Caco-2 (cell line): ENCODE measurements at regions not wholly inside any gene's neighbourhood (a gene's known extent, or its start where the extent isn't known, plus 50 kb on each side); places are given as distances from the start of the nearest gene placed in this dataset.
"Not testable (repeated sequence)": the region's sequence is repeated elsewhere in the genome, so short reads cannot be mapped to it uniquely, and the experiment has no call there.

ENCODE experiments used
- BruUV-seq: library from RNA; stranded (reverse); fragments of 400-500 nt; replicated peaks from 2 replicates; lab custom pipeline; 2021; lab: Mats Ljungman, UMichigan
- CTCF ChIA-PET: fragments of 300-600 bp; sonication (Branson Sonifier 250); formaldehyde crosslinking; loops from one replicate; lab custom pipeline; 2022; ENCODE audit warnings: antibody characterized with exemption; lab: Charles Lee
- POLR2A ChIA-PET: fragments of 300-600 bp; sonication (Branson Sonifier 250); formaldehyde crosslinking; loops from one replicate; lab custom pipeline; 2022; ENCODE audit warnings: antibody characterized with exemption; lab: Charles Lee
- DNase-seq, 2 experiments: peaks; one replicate each; pipeline versions ENCODE4 v3.0.0 to v3.0.0-alpha.2; 2020 to 2022
- H3K27me3 ChIP-seq: replicated peaks from 2 replicates; pipeline ENCODE4 v1.6.0; 2011; ENCODE audit warnings: low read length; ENCODE audit not compliant: control insufficient read depth, insufficient read depth
- H3K36me3 ChIP-seq: 2 replicates; pipeline ENCODE4 v1.5.1; 2011; ENCODE audit warnings: low read length; ENCODE audit not compliant: control insufficient read depth, insufficient read depth
- H3K4me1 ChIP-seq: fragments of 250-450 bp; sonication (Bioruptor Pico); 2 replicates; pipeline ENCODE4 v1.5.1; 2020; ENCODE audit warnings: mild to moderate bottlenecking
- H3K4me3 ChIP-seq: 2 replicates; pipeline ENCODE4 v1.5.1; 2011; ENCODE audit warnings: low read depth, mild to moderate bottlenecking, control low read depth, low read length
- H3K9me3 ChIP-seq: fragments of 250-450 bp; sonication (Bioruptor Pico); 2 replicates; pipeline ENCODE4 v1.5.1; 2020; ENCODE audit warnings: mild to moderate bottlenecking, moderate library complexity
- H3K27ac Mint-ChIP-seq: one replicate; pipeline ENCODE4 v1.8.0; 2022; ENCODE audit warnings: mixed read lengths; ENCODE audit not compliant: unreplicated experiment
- H3K27me3 Mint-ChIP-seq: one replicate; pipeline ENCODE4 v1.8.0; 2022; ENCODE audit warnings: mixed read lengths; ENCODE audit not compliant: insufficient read depth, unreplicated experiment
- H3K36me3 Mint-ChIP-seq: one replicate; pipeline ENCODE4 v1.8.0; 2022; ENCODE audit warnings: mild to moderate bottlenecking, mixed read lengths; ENCODE audit not compliant: insufficient read depth, unreplicated experiment
- H3K4me1 Mint-ChIP-seq: one replicate; pipeline ENCODE4 v1.8.0; 2022; ENCODE audit warnings: low read depth, mixed read lengths; ENCODE audit not compliant: unreplicated experiment
- H3K4me3 Mint-ChIP-seq: one replicate; pipeline ENCODE4 v1.8.0; 2022; ENCODE audit warnings: mild to moderate bottlenecking, moderate library complexity, mixed read lengths; ENCODE audit not compliant: unreplicated experiment
- H3K9me3 Mint-ChIP-seq: one replicate; pipeline ENCODE4 v1.8.0; 2022; ENCODE audit warnings: mixed read lengths; ENCODE audit not compliant: unreplicated experiment
- intact Hi-C: fragments of 100-400 bp; cut with micrococcal nuclease; formaldehyde crosslinking; loops from one replicate; pipeline ENCODE4 v1.10.0; 2022; ENCODE audit not compliant: unreplicated experiment
- TF ChIP-seq, protein P1 (sequence below), 2 experiments: fragments of 200-600 bp in 1 of 2; IDR thresholded peaks; 1 replicate in 1 of 2; 2 replicates in 1 of 2; pipeline versions ENCODE4 v1.5.1 to v1.8.0; 2011 to 2022; ENCODE audit warnings: antibody characterized with exemption in 1 of 2, control low read depth in 1 of 2, inconsistent platforms in 1 of 2, low read depth in 1 of 2, low read length in 1 of 2, mild to moderate bottlenecking in 1 of 2, moderate library complexity in 1 of 2; ENCODE audit not compliant: insufficient read depth in 1 of 2, severe bottlenecking in 1 of 2, unreplicated experiment in 1 of 2

- H3K36me3 ChIP-seq = no peaks in the 10 kb centered on the region
- intact Hi-C loops = loop anchor here (10.0 kb wide), 1 partner anchor 366 kb away; no protein-coding TSS in a partner anchor
- H3K9me3 Mint-ChIP-seq = no peaks in the 10 kb centered on the region
- no peaks in the 10 kb centered on the region for H3K36me3 Mint-ChIP-seq
- no TSS peak for BruUV-seq
- H3K4me3 Mint-ChIP-seq = no peak overlapping the region
- no peak for DNase-seq
- no peak overlapping the region for H3K27ac Mint-ChIP-seq
- no peak overlapping the region for H3K4me3 ChIP-seq
- H3K4me1 Mint-ChIP-seq = no peaks in the 10 kb centered on the region
- H3K27me3 Mint-ChIP-seq = peaks cover 15% of the 10 kb centered on the region
- no peaks in the 10 kb centered on the region for H3K9me3 ChIP-seq
- TF ChIP-seq, protein P1, sequence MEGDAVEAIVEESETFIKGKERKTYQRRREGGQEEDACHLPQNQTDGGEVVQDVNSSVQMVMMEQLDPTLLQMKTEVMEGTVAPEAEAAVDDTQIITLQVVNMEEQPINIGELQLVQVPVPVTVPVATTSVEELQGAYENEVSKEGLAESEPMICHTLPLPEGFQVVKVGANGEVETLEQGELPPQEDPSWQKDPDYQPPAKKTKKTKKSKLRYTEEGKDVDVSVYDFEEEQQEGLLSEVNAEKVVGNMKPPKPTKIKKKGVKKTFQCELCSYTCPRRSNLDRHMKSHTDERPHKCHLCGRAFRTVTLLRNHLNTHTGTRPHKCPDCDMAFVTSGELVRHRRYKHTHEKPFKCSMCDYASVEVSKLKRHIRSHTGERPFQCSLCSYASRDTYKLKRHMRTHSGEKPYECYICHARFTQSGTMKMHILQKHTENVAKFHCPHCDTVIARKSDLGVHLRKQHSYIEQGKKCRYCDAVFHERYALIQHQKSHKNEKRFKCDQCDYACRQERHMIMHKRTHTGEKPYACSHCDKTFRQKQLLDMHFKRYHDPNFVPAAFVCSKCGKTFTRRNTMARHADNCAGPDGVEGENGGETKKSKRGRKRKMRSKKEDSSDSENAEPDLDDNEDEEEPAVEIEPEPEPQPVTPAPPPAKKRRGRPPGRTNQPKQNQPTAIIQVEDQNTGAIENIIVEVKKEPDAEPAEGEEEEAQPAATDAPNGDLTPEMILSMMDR (IDR thresholded peaks at IDR 0.05; ENCODE audit: insufficient read depth in 1 of 2, low read depth in 1 of 2, low read length in 1 of 2, severe bottlenecking in 1 of 2, unreplicated experiment in 1 of 2) = no peak
- POLR2A ChIA-PET = no interaction called here
- H3K27me3 ChIP-seq = no peaks in the 10 kb centered on the region
- H3K4me1 ChIP-seq = no peaks in the 10 kb centered on the region
- CTCF ChIA-PET = no interaction called here
Measured at GRCh38 chr7:142638581-142638980, 110.7 kb upstream of the PRSS1 start.

GRCh38 chr7:142637240-142637639 lies 112.0 kb upstream of the PRSS1 start:
- Histone ChIP-seq H3K4me1 (no peaks in the 10 kb centered on the region), H3K36me3 (no peaks in the 10 kb centered on the region), H3K9me3 (no peaks in the 10 kb centered on the region), H3K27me3 (peaks cover 1% of the 10 kb centered on the region; the same call in 1 of the 2 replicates), H3K4me3 (no peak overlapping the region)
- intact Hi-C loops = loop anchor here (10.0 kb wide), 1 partner anchor 368 kb away; no protein-coding TSS in a partner anchor
- H3K36me3 Mint-ChIP-seq = no peaks in the 10 kb centered on the region
- H3K27me3 Mint-ChIP-seq = peaks cover 12% of the 10 kb centered on the region
- TF ChIP-seq, protein P1 (IDR thresholded peaks at IDR 0.05; ENCODE audit: insufficient read depth in 1 of 2, low read depth in 1 of 2, low read length in 1 of 2, severe bottlenecking in 1 of 2, unreplicated experiment in 1 of 2) = no peak
- no peak for DNase-seq
- ChIA-PET CTCF (interaction anchor here (1.0 to 1.6 kb wide), 2 partner anchors 102 to 146 kb away, joined by 3 to 6 read pairs; no protein-coding TSS in a partner anchor), POLR2A (no interaction called here)
- H3K4me1 Mint-ChIP-seq = no peaks in the 10 kb centered on the region
- BruUV-seq = no TSS peak
- H3K4me3 Mint-ChIP-seq = no peak overlapping the region
- H3K27ac Mint-ChIP-seq = no peak overlapping the region
- H3K9me3 Mint-ChIP-seq = no peaks in the 10 kb centered on the region

DNA sequence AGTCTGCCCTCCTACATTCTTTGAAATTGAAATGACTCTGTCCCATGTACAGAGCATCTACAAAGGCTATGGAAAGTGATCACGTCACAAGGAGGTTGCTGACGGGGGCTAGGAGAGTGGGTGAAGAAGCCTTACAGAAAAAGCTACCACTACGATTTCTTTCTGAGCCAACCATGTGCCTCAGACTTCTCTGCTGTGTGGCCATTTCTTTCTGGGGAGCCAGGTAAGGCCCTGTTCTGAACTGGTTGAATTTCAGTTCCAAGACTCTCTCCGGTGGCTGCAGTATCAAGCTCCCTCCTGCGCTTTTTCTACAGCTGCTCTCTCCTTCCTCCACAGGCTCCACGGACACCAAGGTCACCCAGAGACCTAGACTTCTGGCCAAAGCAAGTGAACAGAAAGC lies 112.5 kb upstream of the PRSS1 start:
- no TSS peak for BruUV-seq
- no peak overlapping the region for H3K27ac Mint-ChIP-seq
- H3K4me3 ChIP-seq = no peak overlapping the region
- no peak for DNase-seq
- CTCF ChIA-PET = interaction anchor here (1.0 to 1.6 kb wide), 2 partner anchors 102 to 146 kb away, joined by 3 to 6 read pairs; no protein-coding TSS in a partner anchor
- TF ChIP-seq, protein P1 (IDR thresholded peaks at IDR 0.05; ENCODE audit: insufficient read depth in 1 of 2, low read depth in 1 of 2, low read length in 1 of 2, severe bottlenecking in 1 of 2, unreplicated experiment in 1 of 2) = no peak
- intact Hi-C loops = loop anchor here (10.0 kb wide), 1 partner anchor 368 kb away; no protein-coding TSS in a partner anchor
- no peaks in the 10 kb centered on the region for H3K4me1 ChIP-seq
- no peaks in the 10 kb centered on the region for H3K9me3 ChIP-seq
- H3K36me3 ChIP-seq = no peaks in the 10 kb centered on the region
- H3K4me3 Mint-ChIP-seq = no peak overlapping the region
- H3K36me3 Mint-ChIP-seq = no peaks in the 10 kb centered on the region
- H3K27me3 Mint-ChIP-seq = peaks cover 15% of the 10 kb centered on the region
- no peaks in the 10 kb centered on the region for H3K9me3 Mint-ChIP-seq
- H3K27me3 ChIP-seq = peaks cover 1% of the 10 kb centered on the region; the same call in 1 of the 2 replicates
- no peaks in the 10 kb centered on the region for H3K4me1 Mint-ChIP-seq
- POLR2A ChIA-PET = no interaction called here

GRCh38 chr7:142636107-142636506 lies 113.2 kb upstream of the PRSS1 start:
- H3K27me3 ChIP-seq, H3K4me3 Mint-ChIP-seq, H3K9me3 Mint-ChIP-seq, H3K27ac Mint-ChIP-seq, DNase-seq, H3K9me3 ChIP-seq, POLR2A ChIA-PET, H3K4me3 ChIP-seq, BruUV-seq, H3K36me3 ChIP-seq, H3K4me1 ChIP-seq, H3K36me3 Mint-ChIP-seq, H3K4me1 Mint-ChIP-seq: not testable (repeated sequence)
- H3K27me3 Mint-ChIP-seq = peaks cover 16% of the 10 kb centered on the region
- intact Hi-C loops = loop anchor here (10.0 kb wide), 1 partner anchor 369 kb away; no protein-coding TSS in a partner anchor
- CTCF ChIA-PET = interaction anchor here (1.1 kb wide), 1 partner anchor 147 kb away, joined by 3 read pairs; no protein-coding TSS in a partner anchor
